Spleen (tissue), 11 donors: ENCODE measurements at regions not wholly inside any gene's neighbourhood (a gene's known extent, or its start where the extent isn't known, plus 50 kb on each side); places are given as distances from the start of the nearest gene placed in this dataset.

Experiments
- DNase-seq: peaks from one replicate; pipeline ENCODE4 v3.0.0-alpha.2; 2020
- H3K27ac ChIP-seq, 8 donors: fragments of 200-600 bp; sonication (generic) in 7 of 8; 1 replicate in 4 of 8; 2 replicates in 4 of 8; pipeline versions ENCODE4 v1.5.0 to v1.8.0; 2016 to 2021; ENCODE audit warnings: inconsistent platforms in 4 of 8, mild to moderate bottlenecking in 4 of 8, moderate library complexity in 1 of 8
- H3K27me3 ChIP-seq, 7 donors: fragments of 200-600 bp; sonication (generic) in 6 of 7; replicated peaks in 1 of 7; 1 replicate in 4 of 7; 2 replicates in 3 of 7; pipeline versions ENCODE4 v1.5.0 to v1.8.0; 2016 to 2021; ENCODE audit warnings: inconsistent platforms in 3 of 7, mild to moderate bottlenecking in 1 of 7
- H3K36me3 ChIP-seq, 6 donors: fragments of 200-600 bp; sonication (generic) in 5 of 6; 1 replicate in 4 of 6; 2 replicates in 2 of 6; pipeline versions ENCODE4 v1.5.0 to v1.8.0; 2016 to 2021; ENCODE audit warnings: inconsistent platforms in 2 of 6
- H3K4me1 ChIP-seq, 6 donors: fragments of 200-600 bp; sonication (generic) in 5 of 6; 1 replicate in 3 of 6; 2 replicates in 3 of 6; pipeline versions ENCODE4 v1.5.0 to v1.8.0; 2016 to 2021; ENCODE audit warnings: inconsistent platforms in 3 of 6
- H3K4me3 ChIP-seq, 8 donors: fragments of 200-600 bp; sonication (generic) in 7 of 8; 1 replicate in 4 of 8; 2 replicates in 4 of 8; pipeline versions ENCODE4 v1.5.0 to v1.8.0; 2016 to 2021; ENCODE audit warnings: inconsistent platforms in 4 of 8, mild to moderate bottlenecking in 4 of 8, moderate library complexity in 2 of 8
- H3K9me3 ChIP-seq, 8 donors: fragments of 200-600 bp; sonication (generic) in 7 of 8; 1 replicate in 4 of 8; 2 replicates in 4 of 8; pipeline versions ENCODE4 v1.5.0 to v1.8.0; 2016 to 2021; ENCODE audit warnings: inconsistent platforms in 4 of 8
- POLR2A ChIP-seq, 3 donors: fragments of 450-650 bp; IDR thresholded peaks; one replicate each; pipeline ENCODE4 v1.5.1; 2017; ENCODE audit warnings: antibody characterized with exemption in 3 of 3, mild to moderate bottlenecking in 1 of 3
- POLR2AphosphoS5 ChIP-seq, 3 donors: sonication (generic); formaldehyde crosslinking; IDR thresholded peaks; one replicate each; pipeline ENCODE4 v1.5.1; 2017; ENCODE audit warnings: antibody characterized with exemption in 3 of 3
- WGBS, 5 donors: extraction: QIAGEN DNeasy Blood & Tissue Kit in 3 of 5; methylation state at CpG; one replicate each; pipeline versions ENCODE4 v1.1.5 to v1.1.7; 2013 to 2018; 5-methylcytosine and 5-hydroxymethylcytosine counted together
- intact Hi-C: fragments of 100-400 bp; cut with DNase I; formaldehyde crosslinking; loops from one replicate; pipeline ENCODE4 v1.15.0; 2023; ENCODE audit warnings: low total_unique reads
- TF ChIP-seq, protein P1 (sequence below), 11 experiments: fragments of 200-600 bp in 7 of 11; fragments of 450-650 bp in 4 of 11; sonication (generic) in 4 of 11; IDR thresholded peaks in 8 of 11; conservative IDR thresholded peaks in 3 of 11; 1 replicate in 7 of 11; 2 replicates in 4 of 11; pipeline versions ENCODE4 v1.4.0 to v1.8.0; 2016 to 2021; ENCODE audit warnings: antibody characterized with exemption in 11 of 11, inconsistent platforms in 4 of 11, mild to moderate bottlenecking in 1 of 11
- donor health status: healthy with polysubstance abuse.
- donor health status: DM: no; HTN: no; CAD: no; lungs with moderate emphysema.
- donor health status: DM: no; HTN: no; CAD: no.
- donor health status: Bipolar disorder and iron deficiency.
- donor health status: healthy.
- donor health status: DM: no; HTN: no; CAD: no.
- donor health status: DM: yes; HTN: yes; CAD: no.

DNA sequence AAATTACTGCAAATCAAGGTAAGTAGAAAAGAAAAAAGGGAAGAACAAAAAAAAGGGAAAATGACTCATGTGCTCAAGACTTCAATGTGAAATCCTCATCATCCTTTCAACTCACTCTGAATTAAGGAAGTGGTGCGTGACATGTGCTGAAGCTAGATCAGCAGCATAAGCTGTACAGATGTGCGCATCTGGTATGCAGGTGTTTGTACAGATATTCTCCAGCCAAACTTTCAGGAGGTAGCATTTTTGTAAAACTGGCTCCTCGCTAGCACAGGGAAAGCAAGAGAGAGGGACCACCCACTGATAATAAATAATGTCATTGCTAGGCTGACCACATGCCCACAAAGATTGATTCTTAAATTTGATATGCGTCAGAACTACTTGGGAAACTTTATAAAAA lies 253.9 kb upstream of the RGMB start:
- intact Hi-C loops: no loop called here
- WGBS, 5 donors: 46 to 64% (median 59%) methylated on average over 4 of the region's 4 CpGs
- Histone ChIP-seq H3K27ac (no peak overlapping the region), H3K9me3 (no peaks in the 10 kb centered on the region), H3K4me3 (no peak overlapping the region), H3K36me3 (no peaks in the 10 kb centered on the region), H3K4me1 (no peaks in the 10 kb centered on the region), H3K27me3 (no peaks in the 10 kb centered on the region)
- DNase-seq: no peak
- TF ChIP-seq, protein P1, sequence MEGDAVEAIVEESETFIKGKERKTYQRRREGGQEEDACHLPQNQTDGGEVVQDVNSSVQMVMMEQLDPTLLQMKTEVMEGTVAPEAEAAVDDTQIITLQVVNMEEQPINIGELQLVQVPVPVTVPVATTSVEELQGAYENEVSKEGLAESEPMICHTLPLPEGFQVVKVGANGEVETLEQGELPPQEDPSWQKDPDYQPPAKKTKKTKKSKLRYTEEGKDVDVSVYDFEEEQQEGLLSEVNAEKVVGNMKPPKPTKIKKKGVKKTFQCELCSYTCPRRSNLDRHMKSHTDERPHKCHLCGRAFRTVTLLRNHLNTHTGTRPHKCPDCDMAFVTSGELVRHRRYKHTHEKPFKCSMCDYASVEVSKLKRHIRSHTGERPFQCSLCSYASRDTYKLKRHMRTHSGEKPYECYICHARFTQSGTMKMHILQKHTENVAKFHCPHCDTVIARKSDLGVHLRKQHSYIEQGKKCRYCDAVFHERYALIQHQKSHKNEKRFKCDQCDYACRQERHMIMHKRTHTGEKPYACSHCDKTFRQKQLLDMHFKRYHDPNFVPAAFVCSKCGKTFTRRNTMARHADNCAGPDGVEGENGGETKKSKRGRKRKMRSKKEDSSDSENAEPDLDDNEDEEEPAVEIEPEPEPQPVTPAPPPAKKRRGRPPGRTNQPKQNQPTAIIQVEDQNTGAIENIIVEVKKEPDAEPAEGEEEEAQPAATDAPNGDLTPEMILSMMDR (IDR thresholded peaks at IDR 0.05 in 8 of 11, conservative IDR thresholded peaks at IDR 0.05 in 3 of 11): no peak
- TF ChIP-seq POLR2A (IDR thresholded peaks at IDR 0.05) (no peak), POLR2AphosphoS5 (IDR thresholded peaks at IDR 0.05) (no peak)

DNA sequence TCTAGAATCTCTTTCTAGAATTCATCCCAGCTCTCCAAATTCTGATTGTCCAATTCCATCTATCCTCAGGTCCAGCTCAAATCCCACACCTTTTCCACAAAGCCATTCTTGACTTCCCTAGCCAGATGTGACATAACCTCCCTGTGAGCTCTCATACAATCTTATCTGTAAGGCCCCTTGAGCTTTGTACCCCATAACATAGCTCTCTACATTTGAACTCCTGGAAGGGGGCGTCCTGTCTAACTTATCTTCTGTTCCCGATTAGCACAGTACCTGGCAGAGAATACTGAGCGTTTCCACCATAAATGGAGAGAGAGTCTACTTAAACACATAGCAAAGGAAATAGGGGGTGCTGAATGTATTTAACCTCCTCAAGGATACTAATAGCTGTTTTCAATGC lies 251.6 kb upstream of the RGMB start:
- H3K27me3 ChIP-seq: no peaks in the 10 kb centered on the region
- TF ChIP-seq POLR2AphosphoS5 (IDR thresholded peaks at IDR 0.05): no peak
- no peak for TF ChIP-seq POLR2A (IDR thresholded peaks at IDR 0.05)
- TF ChIP-seq, protein P1 (IDR thresholded peaks at IDR 0.05 in 8 of 11, conservative IDR thresholded peaks at IDR 0.05 in 3 of 11): no peak
- no peak overlapping the region for H3K4me3 ChIP-seq
- no peaks in the 10 kb centered on the region for H3K4me1 ChIP-seq
- intact Hi-C loops: no loop called here
- WGBS, 5 donors: 80 to 94% (median 86%) methylated on average over 3 of the region's 3 CpGs
- H3K27ac ChIP-seq: no peak overlapping the region
- DNase-seq: no peak
- H3K9me3 ChIP-seq: no peaks in the 10 kb centered on the region
- H3K36me3 ChIP-seq: no peaks in the 10 kb centered on the region

DNA sequence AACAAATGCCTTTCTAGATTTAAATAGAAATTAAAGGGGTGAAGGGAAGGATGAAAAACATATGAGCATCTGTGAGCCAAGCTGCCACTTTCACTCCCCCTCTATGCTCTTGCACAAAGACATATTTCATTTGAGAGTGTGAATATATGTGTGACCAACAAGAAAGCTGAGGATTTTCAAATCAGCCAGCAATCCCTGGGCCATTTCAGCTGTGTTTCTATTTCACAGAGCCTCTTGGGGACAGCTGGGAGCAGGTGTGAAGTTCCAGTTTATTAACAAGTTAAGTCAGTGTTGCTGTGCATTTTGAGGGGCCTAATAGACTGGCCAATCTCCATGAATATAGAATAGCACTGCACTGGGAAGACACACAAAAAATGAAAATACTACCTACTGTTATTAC lies 248.7 kb upstream of the RGMB start:
- Histone ChIP-seq H3K27ac (no peak overlapping the region), H3K4me1 (no peaks in the 10 kb centered on the region), H3K4me3 (no peak overlapping the region), H3K27me3 (no peaks in the 10 kb centered on the region), H3K9me3 (no peaks in the 10 kb centered on the region), H3K36me3 (no peaks in the 10 kb centered on the region)
- no peak for DNase-seq
- intact Hi-C loops: no loop called here
- TF ChIP-seq, protein P1 (IDR thresholded peaks at IDR 0.05 in 8 of 11, conservative IDR thresholded peaks at IDR 0.05 in 3 of 11): no peak
- TF ChIP-seq POLR2A (IDR thresholded peaks at IDR 0.05) (no peak), POLR2AphosphoS5 (IDR thresholded peaks at IDR 0.05) (no peak)

DNA sequence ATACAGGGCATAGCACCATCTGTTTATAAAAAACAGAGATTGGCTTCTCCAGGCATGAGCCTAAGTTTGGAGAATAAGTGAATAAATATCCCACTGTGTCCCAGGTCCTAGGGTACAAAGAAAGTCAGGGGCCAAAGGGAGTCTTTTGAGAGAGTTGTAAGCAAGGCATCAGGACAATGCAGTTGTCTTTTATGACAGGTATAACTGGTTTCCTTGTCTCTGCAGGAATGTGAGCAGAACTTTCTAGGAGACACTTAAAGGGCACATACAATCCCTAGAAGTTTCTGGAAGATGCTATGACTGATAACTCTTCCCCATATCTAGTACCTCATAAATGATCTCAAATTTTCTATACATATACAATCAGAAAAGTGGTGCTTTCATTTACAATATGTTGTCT lies 245.6 kb upstream of the RGMB start:
- Histone ChIP-seq H3K27ac (no peak overlapping the region), H3K9me3 (no peaks in the 10 kb centered on the region), H3K36me3 (no peaks in the 10 kb centered on the region), H3K4me3 (no peak overlapping the region), H3K4me1 (no peaks in the 10 kb centered on the region), H3K27me3 (no peaks in the 10 kb centered on the region)
- intact Hi-C loops: no loop called here
- TF ChIP-seq POLR2AphosphoS5 (IDR thresholded peaks at IDR 0.05) (no peak), POLR2A (IDR thresholded peaks at IDR 0.05) (no peak)
- TF ChIP-seq, protein P1 (IDR thresholded peaks at IDR 0.05 in 8 of 11, conservative IDR thresholded peaks at IDR 0.05 in 3 of 11): no peak
- no peak for DNase-seq
